GM04504 (cell line): ENCODE measurements at regions not wholly inside any gene's neighbourhood (a gene's known extent, or its start where the extent isn't known, plus 50 kb on each side); places are given as distances from the start of the nearest gene placed in this dataset.
A peak's percentile ranks its signal among the peaks of the same experiment; 100 is the strongest.

Experiments
- DNase-seq: peaks from one replicate; pipeline ENCODE4 v3.0.0-alpha.2; 2012; ENCODE audit warnings: low read depth

DNA sequence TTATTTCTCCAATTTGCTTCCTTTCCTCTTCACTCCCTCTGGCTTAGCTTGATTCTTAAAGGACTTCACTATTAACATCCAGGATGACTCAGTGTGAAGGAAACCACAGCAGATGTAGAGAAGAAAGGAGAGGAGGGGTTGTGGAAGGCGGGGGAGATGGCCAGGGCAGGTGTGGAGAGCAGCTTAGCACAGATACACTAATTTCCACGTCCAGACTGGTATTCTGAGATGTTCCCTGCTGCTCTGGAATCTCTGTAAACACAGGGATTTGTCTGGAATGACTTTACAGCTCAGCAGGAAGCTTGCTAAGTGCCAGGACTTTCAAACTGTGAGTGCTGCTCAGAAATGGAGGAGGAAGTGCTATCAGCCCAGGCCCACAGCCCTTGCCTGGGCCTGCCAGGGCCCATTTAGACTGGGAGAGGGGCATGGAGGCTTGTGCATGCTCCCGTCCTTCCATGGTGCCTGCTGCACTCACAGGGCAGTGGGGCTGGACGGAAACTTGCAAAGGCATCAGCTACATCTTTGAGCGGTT is 202.5 kb upstream of the DDHD1 start:
- no peak for DNase-seq

DNA sequence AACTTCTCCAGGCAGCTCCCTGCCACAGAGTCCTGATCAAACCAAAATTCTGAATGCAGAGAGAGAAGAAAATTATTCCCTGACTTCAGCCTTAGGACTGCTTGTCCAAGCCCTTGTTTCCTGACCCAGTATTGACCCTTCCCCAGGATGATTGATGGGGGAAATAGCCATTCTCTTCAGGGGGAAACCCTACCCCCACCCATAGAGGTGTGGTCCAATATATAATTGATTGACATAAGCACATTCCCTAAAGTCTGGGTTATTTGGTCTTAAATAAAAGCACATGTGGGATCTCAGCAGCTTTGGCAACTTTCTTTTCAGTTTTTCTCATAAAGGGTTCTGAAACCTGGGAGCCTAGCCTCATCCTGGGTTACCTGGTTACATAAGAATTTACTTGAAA is 201.2 kb upstream of the DDHD1 start:
- no peak for DNase-seq

GRCh38 chr14:53350866-53351265 is 197.7 kb upstream of the DDHD1 start:
- no peak for DNase-seq

DNA sequence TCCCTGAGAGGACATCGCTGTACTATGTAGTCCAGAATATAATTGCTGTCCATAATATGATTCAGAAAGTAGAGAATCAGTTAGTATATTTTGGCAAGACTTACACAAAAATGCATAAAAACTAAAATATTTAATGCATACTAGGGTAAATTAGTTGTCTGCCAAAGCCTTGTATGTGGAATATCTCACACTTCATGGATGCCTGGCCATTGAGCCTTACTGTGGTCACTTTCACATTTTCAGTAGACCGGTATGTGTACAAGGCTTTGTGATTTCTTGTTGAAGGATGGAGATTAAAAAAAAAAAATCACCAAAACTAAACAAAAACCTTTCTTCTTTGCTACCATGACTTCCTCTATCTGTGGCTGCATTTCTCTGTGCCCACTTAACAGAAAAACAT is 197.3 kb upstream of the DDHD1 start:
- no peak for DNase-seq

- no peak for DNase-seq
Measured at GRCh38 chr14:53346988-53347387, 193.9 kb upstream of the DDHD1 start.

GRCh38 chr14:53341324-53341723 is 188.2 kb upstream of the DDHD1 start:
- DNase-seq: no peak

DNA sequence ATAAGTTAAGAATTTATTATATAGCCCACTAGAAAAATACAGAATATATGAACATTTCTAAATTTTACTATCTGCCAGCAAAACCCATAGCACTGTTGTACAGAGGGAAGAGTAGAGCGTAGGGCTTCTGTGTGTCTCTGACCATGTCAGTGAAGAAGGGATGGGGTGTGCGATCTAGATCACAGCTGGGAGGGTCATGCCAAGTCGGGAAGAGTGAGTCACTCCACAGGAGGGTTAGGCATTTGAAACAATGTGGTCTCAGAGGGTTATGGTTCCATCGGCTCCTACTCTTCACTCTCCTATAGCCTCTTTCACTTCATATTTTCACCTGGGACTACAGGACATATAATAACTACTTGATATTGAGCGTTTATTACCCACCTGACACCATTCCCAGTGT is 185.1 kb upstream of the DDHD1 start:
- no peak for DNase-seq

- DNase-seq: no peak
Measured at GRCh38 chr14:53336729-53337128, 183.6 kb upstream of the DDHD1 start.

DNA sequence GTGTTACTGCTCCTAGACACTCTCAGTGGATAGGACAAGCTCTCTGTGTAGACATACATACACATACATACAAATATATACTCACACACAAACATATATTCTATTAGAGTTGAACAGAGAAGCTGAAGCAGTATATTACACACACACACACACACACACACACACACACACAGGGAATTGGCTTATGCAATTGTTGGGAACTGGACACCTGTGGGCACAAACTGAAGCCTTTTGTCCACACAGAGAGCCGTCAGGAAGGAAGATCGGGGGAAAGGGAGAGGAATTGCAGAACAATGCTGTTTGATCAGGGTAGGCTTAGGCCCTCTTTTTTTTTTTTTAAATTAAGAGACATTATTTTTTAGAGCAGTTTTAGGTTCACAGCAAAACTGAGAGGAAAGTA is 180.7 kb upstream of the DDHD1 start:
- DNase-seq: no peak

DNA sequence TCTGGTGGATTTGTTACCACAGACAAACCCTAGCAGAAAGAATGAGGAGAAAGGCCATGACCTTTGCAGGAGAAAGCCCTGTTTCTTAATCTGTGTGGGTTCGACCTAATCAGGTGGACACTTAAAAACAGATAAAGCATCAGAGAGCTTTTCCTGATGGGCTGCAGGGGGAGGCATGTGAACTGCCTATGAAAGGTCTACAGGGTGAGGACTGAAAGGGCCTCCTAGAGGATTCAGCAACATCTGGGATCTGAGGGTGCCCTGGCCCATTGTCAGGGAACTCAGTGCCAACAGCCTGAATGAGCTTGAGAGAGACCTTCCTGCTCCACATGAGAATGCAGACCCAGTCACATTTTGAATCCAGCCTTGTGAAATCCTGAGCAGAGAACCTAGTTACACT is 178.8 kb upstream of the DDHD1 start:
- DNase-seq: no peak

GRCh38 chr14:53331247-53331646 is 178.1 kb upstream of the DDHD1 start:
- peak; percentile 16 for DNase-seq

DNA sequence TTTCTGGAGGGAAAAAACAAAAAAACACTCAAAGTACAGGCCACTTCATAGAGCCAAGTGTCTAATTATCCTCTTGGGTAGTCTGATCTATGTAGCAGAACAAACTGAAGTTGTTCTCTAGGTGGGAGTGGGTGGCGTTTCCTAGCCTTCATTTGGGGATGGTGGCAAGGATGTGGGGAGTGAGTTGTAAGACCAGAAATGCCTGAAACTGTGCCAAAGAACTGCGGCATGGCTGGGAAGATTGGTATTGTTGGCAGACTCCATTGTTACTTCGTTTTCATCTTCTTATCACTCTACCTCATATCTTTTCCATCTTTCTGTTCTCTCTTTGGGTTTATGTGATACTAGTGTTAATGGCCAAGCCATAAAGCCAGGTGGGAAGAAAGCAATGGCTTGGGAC is 177.3 kb upstream of the DDHD1 start:
- no peak for DNase-seq

DNA sequence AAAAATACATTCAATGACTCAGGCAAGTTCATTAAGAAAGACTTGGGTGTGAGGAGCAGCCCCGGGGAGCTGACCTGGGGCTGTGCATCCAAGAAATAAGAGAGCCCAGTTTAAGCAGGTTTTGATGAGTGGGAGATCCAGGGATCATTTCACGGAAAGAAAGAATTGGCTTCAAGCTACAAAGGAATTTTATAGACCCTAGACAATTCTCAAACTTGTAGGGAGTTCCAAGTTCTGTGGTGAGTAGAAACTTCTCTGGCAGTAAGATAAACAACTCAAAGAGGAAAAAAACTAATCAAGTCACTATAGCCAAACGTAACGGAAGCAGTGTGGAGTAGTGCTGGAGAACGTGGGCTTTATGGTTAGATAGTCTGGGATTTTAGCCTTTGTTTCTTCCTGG is 175.7 kb upstream of the DDHD1 start:
- no peak for DNase-seq

GRCh38 chr14:53327716-53328115 is 174.6 kb upstream of the DDHD1 start:
- no peak for DNase-seq

GRCh38 chr14:53325176-53325806 is 172.2 kb upstream of the DDHD1 start:
- no peak for DNase-seq

GRCh38 chr14:53316504-53316903 is 163.4 kb upstream of the DDHD1 start:
- DNase-seq: no peak

- no peak for DNase-seq
Measured at GRCh38 chr14:53310412-53310811, 157.3 kb upstream of the DDHD1 start.

DNA sequence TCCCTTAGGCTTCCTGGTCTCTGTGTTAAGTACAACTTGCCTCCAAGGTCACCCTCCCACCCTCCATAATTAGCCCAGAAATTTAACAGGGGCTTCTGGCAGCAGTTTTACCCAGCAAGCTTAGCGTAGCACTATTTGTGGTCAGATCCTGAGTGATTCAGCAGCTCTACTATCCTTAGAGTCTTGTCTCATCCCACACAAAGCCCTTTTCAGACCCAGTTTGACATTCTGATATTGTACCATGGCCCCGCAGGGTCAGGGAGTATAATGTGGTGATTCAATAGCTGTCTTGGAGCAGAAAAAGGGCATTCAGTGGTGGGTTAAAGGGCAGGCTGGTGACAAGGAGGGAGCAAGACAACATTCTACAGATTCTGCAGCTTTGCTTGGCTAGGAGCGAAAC is 153.8 kb upstream of the DDHD1 start:
- no peak for DNase-seq

- DNase-seq: peak; percentile 19
Measured at GRCh38 chr14:53306267-53306721, 153.2 kb upstream of the DDHD1 start.

DNA sequence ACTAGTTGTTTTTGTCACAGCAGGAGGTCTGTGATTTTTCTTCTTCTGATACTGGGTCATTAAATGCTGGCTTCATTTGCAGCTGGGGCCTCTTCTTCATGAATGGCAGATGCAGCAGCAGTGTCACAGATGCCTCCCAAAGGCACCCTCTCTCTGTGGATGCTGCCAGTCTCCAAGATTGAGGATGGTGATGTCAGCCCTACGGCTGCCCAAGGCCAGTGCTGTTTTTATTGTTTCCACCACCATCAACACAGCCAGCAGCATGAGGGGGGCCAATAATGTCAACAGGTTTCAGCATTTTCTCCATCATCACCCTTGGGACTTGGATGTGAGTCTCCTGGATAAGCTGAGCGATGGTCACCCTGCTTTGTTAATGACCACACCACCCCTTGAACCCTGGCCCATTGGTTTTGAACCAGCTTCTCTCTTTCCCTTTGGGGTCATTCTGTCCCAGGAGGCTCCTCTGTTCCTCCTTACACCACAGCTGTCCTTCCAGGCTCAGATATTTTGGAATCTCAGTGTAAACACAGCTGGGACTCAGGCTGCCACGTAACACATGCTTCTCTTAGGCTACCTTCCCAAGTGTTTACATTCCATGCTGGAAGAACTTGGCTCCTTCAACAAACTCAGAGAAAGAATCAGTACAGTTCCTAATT is 151.7 kb upstream of the DDHD1 start:
- DNase-seq: no peak

- DNase-seq: no peak
Measured at GRCh38 chr14:53295985-53296582, 143.0 kb upstream of the DDHD1 start.

GRCh38 chr14:53295372-53295771 is 142.2 kb upstream of the DDHD1 start:
- DNase-seq: no peak

DNA sequence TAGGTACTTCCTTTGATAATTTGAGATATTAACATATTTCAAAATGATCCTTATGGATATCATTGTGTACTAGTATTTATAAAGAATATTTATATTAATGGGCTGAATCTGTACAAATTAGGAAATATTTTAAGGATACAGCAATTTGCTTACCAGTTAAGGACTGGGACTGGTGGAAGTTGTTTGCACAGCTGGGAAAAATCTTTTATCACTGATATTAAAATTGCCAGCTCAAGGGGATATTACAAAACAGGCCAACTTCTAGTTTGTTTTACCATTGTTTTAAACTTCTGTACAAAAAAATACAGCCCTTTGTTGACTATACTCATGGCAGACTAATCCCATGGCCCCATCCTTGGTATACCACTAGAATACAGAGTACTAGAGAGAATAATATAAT is 133.2 kb upstream of the DDHD1 start:
- DNase-seq: no peak
